GM12878 (cell line): ENCODE measurements at regions not wholly inside any gene's neighbourhood (a gene's known extent, or its start where the extent isn't known, plus 50 kb on each side); places are given as distances from the start of the nearest gene placed in this dataset.

Experiments used
- BCL11A ChIP-seq: IDR thresholded peaks from 2 replicates; pipeline ENCODE4 v1.6.1; 2011; ENCODE audit warnings: low read depth, low read length
- BCLAF1 ChIP-seq: fragments of 450-650 bp; IDR thresholded peaks from 2 replicates; pipeline ENCODE4 v1.6.1; 2017; ENCODE audit warnings: antibody characterized with exemption, mild to moderate bottlenecking, moderate library complexity
- CBFB ChIP-seq: IDR thresholded peaks from 2 replicates; pipeline ENCODE4 v1.6.1; 2016; ENCODE audit warnings: antibody characterized with exemption, low read depth
- CEBPB ChIP-seq, 2 experiments: fragments of 150-350 bp in 1 of 2; IDR thresholded peaks; 2 replicates each; pipeline ENCODE4 v1.6.1; 2012 to 2014; ENCODE audit warnings: low read depth in 2 of 2, low read length in 2 of 2, borderline replicate concordance in 1 of 2, inconsistent platforms in 1 of 2
- EGR1 ChIP-seq, 2 experiments: IDR thresholded peaks; 1 replicate in 1 of 2; 2 replicates in 1 of 2; pipeline ENCODE4 v1.6.1; 2011 to 2012; ENCODE audit warnings: low read depth in 2 of 2, low read length in 2 of 2, borderline replicate concordance in 1 of 2, mild to moderate bottlenecking in 1 of 2, moderate library complexity in 1 of 2
- GABPA ChIP-seq: IDR thresholded peaks from 2 replicates; pipeline ENCODE4 v1.6.1; 2014; ENCODE audit warnings: antibody characterized with exemption, low read depth, mild to moderate bottlenecking, inconsistent platforms
- HDAC6 ChIP-seq: fragments of 200-600 bp; sonication (generic); IDR thresholded peaks from one replicate; pipeline ENCODE4 v1.8.0; 2017; ENCODE audit warnings: antibody characterized with exemption; ENCODE audit not compliant: unreplicated experiment
- IKZF2 ChIP-seq, 2 experiments: fragments of 450-650 bp; IDR thresholded peaks; 2 replicates each; pipeline ENCODE4 v1.6.1; 2017; ENCODE audit warnings: mild to moderate bottlenecking in 2 of 2, moderate library complexity in 2 of 2
- MTA2 ChIP-seq: fragments of 450-650 bp; IDR thresholded peaks from 2 replicates; pipeline ENCODE4 v1.6.1; 2016; ENCODE audit warnings: low read depth, mild to moderate bottlenecking, moderate library complexity
- MXI1 ChIP-seq: fragments of 150-350 bp; IDR thresholded peaks from 2 replicates; pipeline ENCODE4 v1.6.1; 2011; ENCODE audit warnings: low read depth, mild to moderate bottlenecking, inconsistent platforms, low read length, improper control_type of control experiment
- NBN ChIP-seq: fragments of 450-650 bp; IDR thresholded peaks from 2 replicates; pipeline ENCODE4 v1.6.1; 2016
- NFYA ChIP-seq: IDR thresholded peaks from 2 replicates; pipeline ENCODE4 v1.6.1; 2011; ENCODE audit warnings: low read depth, mild to moderate bottlenecking, low read length, improper control_type of control experiment, borderline replicate concordance
- NKRF ChIP-seq: fragments of 450-650 bp; conservative IDR thresholded peaks from 2 replicates; pipeline ENCODE4 v1.6.1; 2017; ENCODE audit warnings: mild to moderate bottlenecking, moderate library complexity
- NR2F1 ChIP-seq: fragments of 450-650 bp; conservative IDR thresholded peaks from 2 replicates; pipeline ENCODE4 v1.6.1; 2017; ENCODE audit warnings: mild to moderate bottlenecking
- PAX5 ChIP-seq: IDR thresholded peaks from 2 replicates; pipeline ENCODE4 v1.6.1; 2011; ENCODE audit warnings: low read depth, low read length, borderline replicate concordance
- RCOR1 ChIP-seq: conservative IDR thresholded peaks from 2 replicates; pipeline ENCODE4 v1.6.1; 2012; ENCODE audit warnings: low read depth, low read length, improper control_type of control experiment
- RFX5 ChIP-seq: IDR thresholded peaks from 2 replicates; pipeline ENCODE4 v1.6.1; 2011; ENCODE audit warnings: low read depth, low read length, improper control_type of control experiment
- SPI1 ChIP-seq: IDR thresholded peaks from 2 replicates; pipeline ENCODE4 v1.6.1; 2011; ENCODE audit warnings: low read depth, mild to moderate bottlenecking, low read length, moderate library complexity, borderline replicate concordance; ENCODE audit not compliant: insufficient read depth
- SRF ChIP-seq, 2 experiments: IDR thresholded peaks; 2 replicates each; pipeline ENCODE4 v1.6.1; 2011; ENCODE audit warnings: low read depth in 2 of 2, low read length in 2 of 2, mild to moderate bottlenecking in 1 of 2, moderate library complexity in 1 of 2
- YY1 ChIP-seq: IDR thresholded peaks from 2 replicates; pipeline ENCODE4 v1.6.1; 2011; ENCODE audit warnings: low read depth, mild to moderate bottlenecking, low read length
- ZBTB40 ChIP-seq: fragments of 450-650 bp; IDR thresholded peaks from 2 replicates; pipeline ENCODE4 v1.6.1; 2016; ENCODE audit warnings: mild to moderate bottlenecking, moderate library complexity, borderline replicate concordance
- ZNF384 ChIP-seq: IDR thresholded peaks from 2 replicates; pipeline ENCODE4 v1.6.1; 2012; ENCODE audit warnings: low read depth, mild to moderate bottlenecking, low read length, improper control_type of control experiment, borderline replicate concordance

- TF ChIP-seq ZBTB40 (peak; percentile 25; the same call in 1 of the 2 replicates), GABPA (peak; percentile 22; the same call in 1 of the 2 replicates), RFX5 (peak; percentile 38; the same call in 1 of the 2 replicates), NR2F1 (peak; percentile 82), BCLAF1 (no peak), NBN (0 out of 2 replicates have a peak, but pooled peaks have one; percentile 59), CBFB (peak; percentile 94), IKZF2 (IDR thresholded peaks at IDR 0.05) (peak; percentile 78 to 84), ZNF384 (no peak), PAX5 (peak; percentile 88), NKRF (no peak), CEBPB (IDR thresholded peaks at IDR 0.05; ENCODE audit: borderline replicate concordance in 1 of 2, low read depth in 2 of 2, low read length in 2 of 2) (no peak), RCOR1 (peak; percentile 68; the same call in 1 of the 2 replicates), YY1 (peak; percentile 25; the same call in 1 of the 2 replicates), NFYA (no peak), BCL11A (peak; percentile 92), MXI1 (0 out of 2 replicates have a peak, but pooled peaks have one; percentile 63), MTA2 (peak; percentile 83), SPI1 (peak; percentile 84), HDAC6 (no peak), SRF (IDR thresholded peaks at IDR 0.05; ENCODE audit: low read depth in 2 of 2, low read length in 2 of 2) (no peak), EGR1 (IDR thresholded peaks at IDR 0.05; ENCODE audit: borderline replicate concordance in 1 of 2, low read depth in 2 of 2, low read length in 2 of 2) (peak; percentile 27 to 96)
These were observed 77.0 kb upstream of the TNRC6C start (continued) for GRCh38 chr17:77881545-77881944.
